Stimulated activated CD8-positive, alpha-beta memory T cell treated with anti-CD3 and anti-CD28 coated beads, Interleukin-4, amount 100 ng/mL, for 24 hours (primary cell): ENCODE measurements at regions not wholly inside any gene's neighbourhood (a gene's known extent, or its start where the extent isn't known, plus 50 kb on each side); places are given as distances from the start of the nearest gene placed in this dataset.

Experiments used
- DNase-seq: peaks from one replicate; pipeline ENCODE4 v3.0.0-alpha.2; 2020; ENCODE audit warnings: low read depth

GRCh38 chrX:109842611-109843010 is 109.6 kb upstream of the ACSL4 start:
- no peak for DNase-seq

DNA sequence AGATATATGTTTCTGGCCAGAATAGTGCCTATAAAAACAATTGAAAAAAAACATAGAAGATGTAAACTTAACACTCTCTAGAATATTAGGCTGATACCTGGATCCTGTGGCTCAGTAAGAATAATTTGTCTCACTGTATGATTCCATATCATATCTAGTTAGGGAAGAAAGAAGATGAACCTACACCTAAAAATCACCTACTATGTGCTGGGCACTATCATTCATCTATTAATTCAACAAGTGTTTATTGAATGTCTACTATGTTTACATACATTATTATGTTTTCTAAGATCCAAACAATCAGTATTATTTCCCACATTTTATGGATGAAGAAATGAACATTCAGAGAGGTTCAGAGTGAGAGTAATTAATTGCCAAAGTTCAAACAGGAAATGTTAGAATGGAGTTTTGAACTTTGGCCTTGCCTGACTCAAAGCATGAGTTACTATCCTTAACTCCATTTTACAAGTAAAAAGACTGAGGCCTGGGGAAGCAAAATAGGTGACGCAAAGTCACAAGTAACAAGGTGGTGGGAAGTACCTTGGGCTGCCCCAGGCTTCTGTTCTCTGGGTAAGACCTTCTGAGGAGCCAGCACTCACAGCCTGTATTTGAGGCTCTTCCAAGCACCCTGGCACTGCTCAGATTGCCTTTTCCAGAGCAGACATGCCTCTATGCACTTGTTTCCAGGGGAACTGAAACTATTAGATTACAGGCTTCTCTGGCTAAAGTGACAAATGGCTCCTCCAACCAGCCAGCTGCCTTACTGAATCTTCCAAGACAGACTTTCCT is 111.1 kb upstream of the ACSL4 start:
- no peak for DNase-seq

GRCh38 chrX:109844986-109845385 is 111.9 kb upstream of the ACSL4 start:
- no peak for DNase-seq

DNA sequence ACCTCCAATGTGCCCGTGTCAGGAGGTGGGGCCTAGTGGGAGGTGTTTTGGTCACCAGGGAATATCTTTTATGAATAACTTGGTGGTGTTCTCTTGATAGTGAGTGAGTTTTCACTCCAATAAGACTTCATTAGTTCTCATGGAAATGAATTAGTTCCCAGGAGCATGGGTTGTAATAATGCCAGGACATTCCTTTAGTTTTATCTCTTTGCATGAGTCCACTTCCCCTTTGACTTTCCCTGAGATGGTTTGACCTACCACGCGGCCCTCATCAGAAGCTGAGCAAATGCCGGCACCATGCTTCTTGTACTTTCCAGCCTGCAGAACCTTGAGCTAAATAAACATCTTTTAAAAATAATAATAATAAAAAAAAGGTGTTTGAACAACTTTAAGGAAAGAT is 112.9 kb upstream of the ACSL4 start:
- no peak for DNase-seq

GRCh38 chrX:109847257-109848187 is 114.5 kb upstream of the ACSL4 start:
- DNase-seq, result no peak

DNA sequence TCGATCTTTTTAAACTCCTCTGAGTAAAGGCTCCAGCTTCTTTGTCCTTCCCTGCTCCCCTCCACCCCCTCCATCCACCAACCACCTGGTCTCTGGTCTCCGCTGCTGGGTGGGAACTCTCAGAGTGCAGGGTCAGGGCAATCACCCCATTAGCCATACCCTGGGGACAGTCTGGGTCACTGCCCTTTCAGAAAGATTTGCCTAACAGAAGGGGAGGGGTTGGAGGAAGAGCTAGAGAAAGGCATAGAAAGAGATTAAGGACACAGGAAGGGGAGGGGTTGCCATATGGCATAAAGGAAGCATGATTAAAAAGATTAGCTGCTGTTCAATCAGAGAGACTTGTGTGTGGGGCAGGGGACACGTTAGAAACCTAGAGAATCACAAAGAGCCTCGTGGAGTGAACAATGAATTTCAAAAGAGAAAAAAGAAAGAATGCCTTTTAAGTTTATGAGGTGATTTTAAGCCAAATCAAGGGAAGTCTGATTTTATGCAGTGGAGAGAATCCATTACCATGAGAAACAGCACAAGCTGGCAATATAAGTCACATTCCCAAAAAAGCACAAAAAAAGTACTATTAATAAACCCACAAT is 115.5 kb upstream of the ACSL4 start:
- DNase-seq, result no peak

- DNase-seq, result no peak
Measured at GRCh38 chrX:109854096-109854495, 121.0 kb upstream of the ACSL4 start.

DNA sequence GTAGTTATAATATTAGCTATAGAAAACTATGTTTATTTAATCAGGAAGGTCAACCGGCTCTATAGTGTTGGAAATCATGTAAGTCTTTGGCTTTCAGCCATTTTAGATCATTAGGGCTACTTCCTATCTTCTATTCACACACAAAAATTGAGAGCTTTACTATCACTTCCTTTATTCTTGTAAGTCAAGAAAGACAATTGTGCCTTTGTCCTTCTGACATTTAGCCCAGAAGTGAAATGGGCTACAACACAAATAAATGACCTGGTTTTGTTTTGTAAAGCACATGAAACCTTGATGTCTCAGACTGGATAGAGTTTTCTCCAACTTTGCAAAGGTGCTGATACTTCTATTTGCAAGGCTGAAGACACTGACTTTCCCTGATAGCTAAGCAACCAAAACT is 122.4 kb upstream of the ACSL4 start:
- no peak for DNase-seq

- DNase-seq, result no peak
Measured at GRCh38 chrX:109856974-109857373, 123.9 kb upstream of the ACSL4 start.

DNA sequence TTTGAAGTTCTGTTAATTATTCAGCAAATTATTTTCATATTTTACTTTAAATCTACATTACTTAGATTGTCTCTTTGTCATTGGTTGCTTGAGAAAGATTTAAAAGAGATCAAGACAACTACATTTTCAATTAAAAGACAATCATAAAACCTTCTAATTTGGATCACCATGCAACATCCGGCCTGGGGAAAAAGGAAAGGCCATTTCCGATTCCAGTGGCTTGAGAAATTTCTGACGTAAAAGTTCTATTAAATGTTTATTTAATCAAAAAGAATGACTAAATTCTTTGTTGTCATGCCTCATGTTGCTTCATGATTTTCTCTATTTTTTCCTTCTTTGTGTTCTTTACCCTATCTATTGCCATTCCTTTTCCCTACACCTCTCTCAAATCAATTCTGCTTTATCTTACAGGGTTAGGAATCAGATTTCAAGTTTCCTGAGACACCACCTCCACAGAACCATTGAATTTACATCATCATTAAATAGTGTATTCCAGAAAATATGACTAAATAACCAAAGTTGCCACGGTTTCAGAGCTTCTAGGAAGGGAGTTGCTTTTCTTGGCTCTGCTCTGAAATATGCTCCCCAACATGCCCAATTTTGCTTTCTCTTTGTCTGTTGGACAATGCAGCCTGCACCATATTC is 124.6 kb upstream of the ACSL4 start:
- DNase-seq, result no peak

DNA sequence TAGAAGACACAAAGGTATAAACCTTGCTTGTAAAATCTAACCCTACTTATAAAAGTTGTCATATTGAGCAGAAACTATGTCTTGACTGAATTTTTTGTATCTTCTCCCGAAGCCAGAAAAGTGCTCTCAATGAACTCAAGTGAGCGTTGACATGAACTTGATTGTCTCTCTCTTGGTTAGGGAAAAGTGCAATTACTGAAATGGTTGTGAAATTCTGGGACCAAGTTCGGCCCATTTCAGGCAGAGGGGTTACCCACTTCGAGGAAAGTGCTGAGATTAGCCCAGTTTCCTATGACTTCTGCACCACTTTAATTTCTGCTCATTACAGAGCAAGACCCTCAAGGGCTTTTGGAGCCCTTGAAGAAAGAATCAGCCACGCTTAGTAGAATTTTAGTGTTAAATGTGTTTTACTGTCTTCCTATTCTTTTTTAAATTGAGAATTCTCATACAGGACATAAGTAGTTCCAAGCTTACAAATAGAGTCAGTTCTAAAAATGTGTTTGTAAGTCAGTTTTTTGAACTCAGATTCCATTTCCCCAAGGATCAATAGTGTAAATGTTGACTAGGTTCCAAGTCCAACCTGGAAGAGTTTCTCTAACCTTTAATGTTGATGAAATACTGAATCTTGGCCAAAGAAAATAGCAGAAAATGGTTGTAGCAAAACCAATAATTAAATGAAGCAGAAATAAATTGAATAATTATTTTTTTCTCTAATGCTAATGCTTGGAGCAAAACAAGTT is 125.7 kb upstream of the ACSL4 start:
- no peak for DNase-seq

GRCh38 chrX:109859651-109860050 is 126.6 kb upstream of the ACSL4 start:
- no peak for DNase-seq

DNA sequence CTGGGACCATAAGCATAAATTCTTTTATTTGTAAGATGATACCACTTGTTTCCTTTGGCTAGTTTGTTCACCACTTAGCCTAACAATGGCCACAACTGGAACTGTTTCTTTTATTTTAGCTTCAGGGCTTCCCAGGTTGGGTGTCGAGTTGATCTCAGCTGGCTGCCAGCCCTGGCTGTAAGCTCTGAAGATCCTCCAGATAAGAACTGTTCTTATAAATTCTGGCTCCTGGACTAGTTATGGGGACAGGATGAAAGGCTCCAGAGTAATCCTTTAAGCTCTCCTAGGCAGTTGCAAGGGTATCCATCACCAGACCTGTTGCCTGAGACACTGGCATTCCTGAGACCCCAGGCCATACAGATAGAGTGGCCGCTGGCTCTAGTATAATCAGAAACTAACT is 129.4 kb upstream of the ACSL4 start:
- no peak for DNase-seq

DNA sequence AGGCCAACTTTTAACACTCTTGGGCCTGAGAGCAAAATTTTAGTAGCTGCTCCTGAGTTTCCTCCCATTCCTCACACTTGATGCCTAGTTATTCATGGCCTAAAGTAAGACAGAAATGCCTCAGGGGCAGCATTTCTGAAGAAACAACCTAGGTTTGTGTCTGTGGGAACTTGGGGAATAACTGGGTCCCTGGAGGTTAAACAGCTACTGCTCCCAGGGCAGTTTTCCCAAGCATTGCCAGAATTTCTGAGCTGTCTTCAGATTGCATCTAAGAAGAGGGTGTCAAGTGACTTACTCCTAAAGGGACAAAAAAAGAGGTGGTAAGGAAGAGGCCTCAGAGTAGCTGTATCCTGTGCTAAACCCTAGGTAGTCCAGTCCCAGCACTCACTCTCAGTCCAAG is 130.8 kb upstream of the ACSL4 start:
- no peak for DNase-seq

DNA sequence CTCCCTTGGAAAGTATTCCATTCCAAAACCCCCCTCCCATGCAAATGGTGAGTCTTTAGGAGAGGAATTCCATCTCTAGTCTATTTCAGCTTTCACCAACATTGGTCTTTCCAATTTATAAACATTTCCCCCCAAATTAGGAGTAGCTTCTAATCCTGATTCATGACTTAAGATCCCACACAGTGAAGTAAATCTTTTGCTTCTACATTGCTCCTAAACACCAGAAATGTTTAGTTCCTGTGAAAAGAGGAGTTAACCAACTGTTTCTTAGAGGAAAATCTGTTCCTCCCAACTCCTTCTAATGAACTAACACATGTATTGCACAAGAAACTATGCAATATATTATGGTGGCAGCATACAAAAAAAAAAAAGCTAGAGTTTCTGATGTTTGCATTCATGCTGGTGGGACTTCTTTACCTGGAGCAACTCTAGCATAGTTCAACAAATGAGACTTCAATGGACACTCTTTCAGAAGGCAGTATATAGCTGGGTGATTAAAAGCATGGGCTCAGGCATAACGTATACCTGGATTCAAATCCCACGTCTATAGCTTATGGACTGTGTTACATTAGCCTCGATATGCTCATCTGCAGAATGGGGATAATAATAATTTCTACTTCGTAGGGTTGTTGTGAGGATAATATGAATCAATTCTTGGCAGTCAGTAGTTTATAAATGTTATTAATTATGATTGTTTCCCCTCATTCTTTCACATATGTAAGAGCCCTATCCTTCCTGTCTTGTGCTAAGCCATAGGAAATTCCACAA is 131.6 kb upstream of the TMEM164 start:
- no peak for DNase-seq

DNA sequence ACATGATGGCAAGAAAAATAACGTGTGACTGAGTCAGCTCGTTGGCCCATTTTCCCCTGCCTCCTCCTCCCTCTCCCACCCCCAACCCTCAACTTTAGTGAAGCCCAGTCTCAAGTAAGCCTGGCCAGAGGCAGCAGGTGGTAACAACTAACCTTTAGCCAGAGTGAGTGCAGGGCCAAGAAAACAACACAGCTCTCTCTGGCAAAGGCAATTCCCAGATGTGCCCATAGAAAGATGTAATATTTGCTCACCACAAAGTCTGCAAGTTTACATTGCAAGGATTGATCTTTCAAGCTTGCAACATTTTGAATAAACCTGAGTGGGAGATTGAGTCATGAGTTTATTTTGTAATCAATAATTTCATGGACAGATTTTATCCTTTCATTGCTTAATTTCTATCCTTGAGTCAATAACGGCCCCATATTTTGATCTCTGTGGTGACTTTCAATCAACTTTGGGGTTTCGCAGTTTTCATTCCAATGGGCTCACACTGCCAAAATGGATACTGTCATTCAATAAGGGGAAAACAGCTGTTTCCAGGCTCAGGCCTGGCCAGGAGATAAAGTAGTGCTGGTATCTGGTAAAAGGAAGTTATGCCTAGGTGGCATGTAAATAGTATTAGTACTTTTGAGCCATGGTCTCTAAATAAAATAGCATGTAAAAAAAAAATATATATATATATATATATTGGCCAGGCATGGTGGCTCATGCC is 130.7 kb upstream of the TMEM164 start:
- DNase-seq, result no peak

GRCh38 chrX:109873574-109873973 is 129.3 kb upstream of the TMEM164 start:
- no peak for DNase-seq

DNA sequence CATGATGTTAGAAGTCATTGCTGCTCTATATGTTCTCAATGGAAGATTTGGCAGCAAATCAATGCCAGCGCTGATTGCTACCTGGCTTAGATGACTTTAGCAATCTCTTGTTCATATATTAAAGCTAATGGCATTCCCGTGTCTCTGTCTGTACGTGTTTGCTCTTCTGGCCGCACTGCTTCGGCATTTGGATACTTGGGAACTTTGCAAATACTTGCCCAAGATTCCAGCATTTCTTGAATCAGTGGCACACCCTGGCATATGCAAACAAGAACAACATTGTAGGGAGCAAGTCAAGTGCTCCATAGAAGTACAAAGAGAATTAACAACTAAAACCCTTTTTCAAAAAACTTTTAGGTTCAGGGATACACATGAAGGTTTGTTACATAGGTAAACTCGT is 128.9 kb upstream of the TMEM164 start:
- DNase-seq, result no peak

DNA sequence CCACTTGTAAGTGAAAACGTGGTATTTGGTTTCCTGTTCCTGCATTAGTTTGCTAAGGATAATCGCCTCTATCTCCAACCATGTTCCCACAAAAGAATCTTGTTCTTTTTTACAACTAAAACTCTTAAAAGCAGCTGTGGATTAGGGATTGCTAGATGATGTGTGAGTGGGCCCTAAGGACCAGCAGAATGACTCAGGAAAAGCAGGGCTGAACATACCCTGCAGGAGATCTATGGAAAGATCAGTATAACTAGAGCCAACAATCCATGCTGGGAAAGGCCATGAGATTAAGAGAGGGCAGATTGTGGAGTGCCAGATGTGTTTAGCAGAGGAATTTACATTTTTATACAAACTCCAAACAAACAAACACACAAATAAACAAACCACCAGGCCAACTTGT is 128.4 kb upstream of the TMEM164 start:
- DNase-seq, result no peak

DNA sequence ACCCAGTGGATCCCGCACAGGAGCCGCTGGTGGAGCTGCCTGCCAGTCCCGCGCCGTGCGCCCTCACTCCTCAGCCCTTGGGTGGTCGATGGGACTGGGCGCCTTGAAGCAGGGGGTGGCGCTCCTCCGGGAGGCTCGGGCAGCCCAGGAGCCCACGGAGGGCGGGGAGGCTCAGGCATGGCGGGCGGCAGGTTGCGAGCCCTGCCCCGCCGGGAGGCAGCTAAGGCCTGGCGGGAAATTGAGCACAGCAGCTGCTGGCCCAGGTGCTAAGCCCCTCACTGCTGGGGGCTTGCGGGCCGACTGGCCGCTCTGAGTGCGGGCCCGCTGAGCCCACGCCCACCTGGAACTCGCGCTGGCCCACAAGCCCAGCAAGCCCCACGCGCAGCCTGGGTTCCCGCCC is 127.1 kb upstream of the TMEM164 start:
- no peak for DNase-seq
